EH (cell line): ENCODE measurements at regions not wholly inside any gene's neighbourhood (a gene's known extent, or its start where the extent isn't known, plus 50 kb on each side); places are given as distances from the start of the nearest gene placed in this dataset.
"Not testable (repeated sequence)": the region's sequence is repeated elsewhere in the genome, so short reads cannot be mapped to it uniquely, and the experiment has no call there.

Experiments
- DNase-seq: peaks from one replicate; pipeline ENCODE4 v3.0.0-alpha.2; 2015; ENCODE audit warnings: low read depth

DNA sequence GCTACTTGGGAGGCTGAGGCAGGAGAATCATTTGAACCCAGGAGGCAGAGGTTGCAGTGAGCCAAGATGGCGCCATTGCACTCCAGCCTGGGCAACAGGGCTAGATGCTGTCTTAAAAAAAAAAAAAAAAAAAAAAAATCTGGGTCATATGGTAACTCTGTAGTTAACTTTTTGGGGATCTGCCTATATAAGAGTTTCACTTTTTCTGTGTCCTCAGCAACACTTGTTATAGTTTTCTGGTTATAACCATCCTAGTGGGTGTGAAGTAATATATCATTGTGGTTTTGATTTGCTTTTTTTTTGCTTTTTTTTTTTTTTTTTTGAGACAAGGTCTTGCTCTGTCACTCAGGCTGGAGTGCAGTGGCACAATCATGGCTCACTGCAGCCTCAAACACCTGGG lies 54.3 kb upstream of the SHB start:
- DNase-seq, result not testable (repeated sequence)

- no peak for DNase-seq
These were observed 51.9 kb upstream of the SHB start for GRCh38 chr9:38120961-38121360.

DNA sequence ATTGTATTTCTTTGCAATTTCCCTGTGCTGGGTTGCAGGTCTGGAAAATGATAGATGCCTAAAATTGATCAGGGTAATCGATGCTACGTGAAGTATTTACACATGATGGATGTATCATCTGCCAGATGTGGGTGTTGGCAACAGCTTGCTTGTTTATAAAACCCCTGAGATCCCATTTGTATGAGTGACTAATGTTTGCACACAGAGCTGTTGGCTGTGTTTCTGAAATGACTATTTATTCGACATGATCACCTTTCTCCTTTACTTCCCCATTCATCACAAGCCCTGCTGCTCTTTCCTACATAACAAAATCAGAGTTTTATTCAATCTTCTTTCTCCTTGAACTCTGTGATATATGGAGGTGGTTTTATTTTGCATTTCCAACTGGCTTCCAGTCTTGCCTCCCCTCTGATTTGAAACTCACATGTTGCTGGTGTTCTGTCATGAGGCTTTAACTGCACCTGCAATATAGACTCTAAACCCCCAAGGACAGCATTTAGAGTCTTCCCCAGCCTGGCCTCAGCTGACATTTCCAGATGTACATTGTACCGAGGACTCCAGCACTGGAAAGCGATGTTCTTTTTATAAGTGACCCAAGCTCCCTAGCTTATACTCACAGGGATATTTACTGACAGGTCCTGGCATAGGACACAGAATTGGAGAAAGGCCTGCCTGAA lies 50.7 kb upstream of the SHB start:
- DNase-seq, result no peak

GRCh38 chr9:38118862-38119438 lies 49.9 kb upstream of the SHB start:
- DNase-seq, result no peak
